ENCODE measurements at regions not wholly inside any gene's neighbourhood (a gene's known extent, or its start where the extent isn't known, plus 50 kb on each side); places are given as distances from the start of the nearest gene placed in this dataset.

DNA sequence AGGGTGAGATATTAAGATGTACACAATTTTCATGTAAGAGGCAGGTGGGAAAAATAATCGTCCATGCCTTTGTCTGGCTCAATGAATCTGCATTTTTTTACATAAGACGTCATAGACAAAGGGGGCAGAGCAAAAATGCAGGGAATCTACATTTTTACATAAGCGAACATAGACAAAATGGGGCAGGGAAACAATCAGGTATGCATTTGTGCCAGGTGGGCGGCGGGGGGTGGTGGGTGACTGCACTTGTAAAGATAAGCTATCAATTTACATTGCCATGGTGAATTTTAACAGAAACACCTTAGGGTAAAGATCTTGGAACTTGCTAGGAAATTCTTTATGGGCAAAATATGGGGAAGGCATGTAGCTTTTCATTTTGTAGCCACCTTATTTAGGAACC lies 96.3 kb upstream of the CES5A start:
- DNase-seq (no peak), ATAC-seq (no peak)
- intact Hi-C loops (cut with micrococcal nuclease) = no loop called here

DNA sequence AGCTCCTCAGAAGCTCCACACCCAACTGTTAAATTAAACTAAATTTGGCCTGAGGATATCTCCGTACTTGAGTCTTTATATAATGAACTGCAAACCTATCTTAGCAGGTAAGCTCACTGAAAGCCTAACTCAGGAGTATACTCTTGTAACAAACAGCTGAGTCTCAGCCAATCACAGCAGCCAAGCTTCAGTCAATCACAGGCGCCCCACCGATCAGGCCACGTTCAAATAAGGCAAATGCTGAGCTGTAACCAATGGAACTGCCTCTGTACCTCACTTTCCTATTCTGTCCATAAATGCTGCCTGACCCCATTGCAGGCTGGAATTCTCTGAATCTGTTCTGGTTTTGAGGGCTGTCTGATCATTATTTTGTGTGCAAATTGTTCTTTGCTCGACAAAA lies 93.0 kb upstream of the CES5A start:
- intact Hi-C loops (cut with micrococcal nuclease) = no loop called here
- no peak for DNase-seq
- peak; percentile 37 for ATAC-seq

DNA sequence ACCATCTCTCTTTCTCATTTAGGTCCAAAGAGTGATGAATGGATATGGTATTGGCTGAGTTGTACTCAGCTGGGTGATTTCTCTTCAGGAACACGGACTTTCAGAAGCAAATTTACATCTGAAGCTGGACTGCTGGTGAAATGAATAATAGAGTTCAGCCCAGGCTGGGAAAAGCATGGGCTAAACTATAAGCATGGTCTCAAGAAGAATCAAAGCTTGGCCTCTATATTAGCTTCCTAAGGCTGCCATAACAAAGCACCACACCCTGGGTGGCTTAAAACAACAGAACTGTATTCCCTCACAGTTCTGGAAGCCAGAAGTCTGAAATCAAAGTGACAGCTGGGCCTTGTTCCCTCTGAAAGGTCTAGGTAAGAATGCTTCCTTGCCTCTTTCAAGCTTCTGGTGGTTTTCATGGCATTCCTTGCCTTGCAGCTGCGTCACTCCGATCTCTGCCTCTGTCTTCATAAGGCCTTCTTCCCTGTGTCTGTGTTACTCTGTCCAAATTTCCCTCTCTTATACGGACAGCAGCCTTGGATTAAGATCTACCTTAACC lies 89.8 kb upstream of the CES5A start:
- intact Hi-C loops (cut with micrococcal nuclease) = no loop called here
- DNase-seq (no peak), ATAC-seq (no peak)

DNA sequence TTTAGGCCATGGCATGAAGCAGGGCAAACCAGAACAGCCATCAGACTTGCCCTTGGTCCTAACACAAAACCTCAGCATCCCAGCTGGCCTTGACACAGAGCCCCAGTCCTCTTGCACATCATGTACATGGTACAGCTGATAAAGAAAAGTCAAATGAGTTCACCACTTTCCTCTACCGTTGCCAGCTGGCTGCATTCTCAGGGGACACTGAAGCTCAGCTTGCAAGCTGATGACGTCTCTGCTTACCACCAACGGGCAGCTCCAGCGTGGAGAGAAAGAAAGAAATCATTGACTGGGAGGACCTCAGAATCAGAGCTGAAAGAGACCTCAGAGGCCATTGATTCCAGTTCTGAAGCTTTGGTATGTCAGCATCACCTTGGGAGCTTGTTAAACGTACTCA lies 80.7 kb upstream of the CES5A start:
- peak; percentile 98 for ATAC-seq
- peak; percentile 84 for DNase-seq

GRCh38 chr16:55955424-55955823 lies 80.3 kb upstream of the CES5A start:
- intact Hi-C loops (cut with micrococcal nuclease) = no loop called here
- ATAC-seq = peak; percentile 13
- no peak for DNase-seq

More for the DNA sequence above, 80.7 kb upstream of the CES5A start:
- intact Hi-C loops (cut with micrococcal nuclease) = no loop called here

DNA sequence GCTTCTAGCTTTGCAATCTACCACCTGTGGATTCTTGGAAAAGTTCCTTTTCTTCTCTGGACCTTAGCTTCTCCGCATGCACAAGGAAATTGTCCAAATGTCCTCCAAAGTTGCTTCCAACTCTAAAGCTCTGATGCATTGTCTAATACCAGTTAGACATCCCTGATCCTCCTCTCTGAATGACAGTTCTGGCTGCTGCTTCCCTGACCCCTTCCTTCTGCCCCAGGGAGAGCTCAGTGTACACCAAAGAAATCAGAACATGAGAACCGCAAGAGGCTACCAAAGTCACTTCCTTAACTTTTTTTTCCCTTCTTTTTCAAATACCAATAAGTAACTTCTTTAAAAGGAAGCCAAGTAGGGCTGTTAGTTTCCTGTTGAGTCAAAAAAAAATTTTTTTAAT lies 79.7 kb upstream of the CES5A start:
- intact Hi-C loops (cut with micrococcal nuclease) = no loop called here
- peak; percentile 45 for ATAC-seq
- DNase-seq = no peak

DNA sequence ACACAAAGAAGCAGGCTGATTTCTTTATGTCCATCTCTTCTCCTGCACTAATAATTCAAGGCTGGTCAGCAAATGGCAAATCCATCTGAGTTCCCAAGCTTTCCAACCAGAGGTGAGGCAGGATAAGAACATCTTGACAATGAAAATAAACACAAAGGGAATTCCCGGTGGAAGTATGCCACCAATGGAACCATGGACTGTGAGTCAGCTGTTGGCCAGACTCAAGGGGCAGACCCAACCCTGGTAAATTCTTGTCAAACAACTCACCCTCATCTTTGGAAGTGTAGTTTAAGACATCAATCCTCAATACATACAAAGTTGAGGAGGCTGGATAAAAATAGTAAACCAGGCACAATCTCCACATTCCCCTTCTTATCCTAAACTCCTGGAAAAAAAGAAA lies 74.3 kb upstream of the CES5A start:
- no peak for ATAC-seq
- DNase-seq = no peak
- intact Hi-C loops (cut with micrococcal nuclease) = no loop called here

DNA sequence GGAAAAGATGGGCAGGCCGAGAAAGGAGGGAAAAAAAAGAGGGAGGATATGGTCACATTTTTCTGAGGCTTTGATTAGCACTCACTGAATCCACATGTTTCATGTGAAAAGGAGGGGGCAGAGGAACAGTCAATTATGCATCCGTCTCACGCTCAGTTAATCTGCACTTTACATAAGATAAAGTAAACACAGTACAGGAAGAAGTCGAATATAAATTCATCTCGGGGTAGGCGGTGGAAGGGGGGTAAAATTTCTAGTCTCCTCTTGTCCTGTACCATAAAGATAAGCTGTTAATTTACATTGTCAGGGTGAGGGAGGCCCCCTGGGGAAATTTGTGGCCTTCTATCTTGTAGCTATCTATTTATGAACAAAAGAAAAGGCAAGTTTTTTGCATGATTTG lies 73.1 kb upstream of the CES5A start:
- intact Hi-C loops (cut with micrococcal nuclease) = no loop called here
- ATAC-seq = no peak
- no peak for DNase-seq

- ATAC-seq = no peak
- intact Hi-C loops (cut with micrococcal nuclease) = loop anchor here (2.0 kb wide), 1 partner anchor 371 kb away; no protein-coding TSS in a partner anchor
- DNase-seq = no peak
Observed at GRCh38 chr16:55947366-55947765, 72.2 kb upstream of the CES5A start.

DNA sequence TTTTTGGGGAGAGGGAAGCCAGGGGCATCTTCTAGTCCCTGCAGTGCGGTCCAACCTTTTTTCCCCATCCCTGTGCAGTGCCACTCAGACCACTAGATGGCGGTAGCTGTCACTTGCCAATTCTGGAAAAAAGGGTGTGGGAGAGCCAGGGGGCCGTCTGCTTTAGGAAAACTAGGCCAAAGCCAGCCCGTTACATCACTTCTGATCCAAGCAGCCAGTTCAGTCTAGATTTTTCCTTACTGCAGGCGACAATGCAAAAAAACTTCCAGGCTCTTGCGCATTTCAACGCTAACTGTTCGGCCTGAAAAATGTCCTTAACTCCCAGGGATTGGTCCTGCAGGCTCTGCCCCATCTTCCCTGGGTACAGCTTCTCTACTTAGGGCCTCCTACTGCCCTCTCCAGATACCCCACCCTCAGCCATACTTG lies 69.2 kb upstream of the CES5A start:
- ATAC-seq (peak; percentile 95), DNase-seq (peak; percentile 70)
- intact Hi-C loops (cut with micrococcal nuclease) = no loop called here

DNA sequence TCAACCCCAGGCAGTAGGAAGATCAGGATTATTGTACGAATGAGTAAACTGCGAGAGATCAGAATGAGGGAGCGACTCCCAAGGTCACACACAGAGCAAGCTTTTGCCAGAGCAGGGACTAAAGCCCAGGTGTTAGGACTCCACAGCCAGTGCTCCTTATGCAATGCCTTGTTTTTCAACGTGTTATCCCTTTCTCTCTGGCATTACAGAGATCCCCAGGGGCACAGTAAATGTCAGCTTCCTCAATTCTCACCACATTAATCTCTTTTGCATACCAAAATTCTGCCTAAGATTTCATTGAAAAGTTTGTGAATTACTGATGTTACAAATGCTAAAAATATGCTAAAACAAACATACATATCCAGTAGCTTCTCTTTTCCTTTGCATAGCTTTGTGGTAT lies 68.1 kb upstream of the CES5A start:
- ATAC-seq (peak; percentile 74), DNase-seq (no peak)
- intact Hi-C loops (cut with micrococcal nuclease) = no loop called here

- DNase-seq (no peak), ATAC-seq (no peak)
- intact Hi-C loops (cut with micrococcal nuclease) = no loop called here
Observed at GRCh38 chr16:55942821-55943220, 67.6 kb upstream of the CES5A start.

GRCh38 chr16:55941552-55941951 lies 66.4 kb upstream of the CES5A start:
- DNase-seq = no peak
- intact Hi-C loops (cut with micrococcal nuclease) = no loop called here
- no peak for ATAC-seq

GRCh38 chr16:55938126-55938525 lies 63.0 kb upstream of the CES5A start:
- DNase-seq = no peak
- ATAC-seq = no peak
- intact Hi-C loops (cut with micrococcal nuclease) = no loop called here

DNA sequence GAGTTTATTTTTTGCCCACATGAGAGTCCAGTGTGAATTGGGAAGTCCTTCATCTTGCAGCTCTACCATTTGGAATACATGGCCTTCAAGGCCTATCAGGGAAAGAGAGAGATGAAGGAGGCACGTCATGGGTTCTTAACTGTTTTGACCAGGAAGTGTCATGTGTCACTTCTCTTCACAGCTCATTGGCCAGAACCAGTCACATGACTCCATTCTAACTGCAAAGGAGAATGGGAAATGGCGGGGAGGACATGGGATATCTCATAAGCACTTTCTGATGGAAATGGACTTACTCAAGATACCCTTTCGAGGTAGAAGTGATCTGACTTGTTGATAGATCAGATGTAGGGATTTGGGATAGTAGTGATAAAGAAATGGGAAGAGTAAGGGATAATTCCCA lies 57.9 kb upstream of the CES5A start:
- no peak for ATAC-seq
- DNase-seq = no peak
- intact Hi-C loops (cut with micrococcal nuclease) = no loop called here

DNA sequence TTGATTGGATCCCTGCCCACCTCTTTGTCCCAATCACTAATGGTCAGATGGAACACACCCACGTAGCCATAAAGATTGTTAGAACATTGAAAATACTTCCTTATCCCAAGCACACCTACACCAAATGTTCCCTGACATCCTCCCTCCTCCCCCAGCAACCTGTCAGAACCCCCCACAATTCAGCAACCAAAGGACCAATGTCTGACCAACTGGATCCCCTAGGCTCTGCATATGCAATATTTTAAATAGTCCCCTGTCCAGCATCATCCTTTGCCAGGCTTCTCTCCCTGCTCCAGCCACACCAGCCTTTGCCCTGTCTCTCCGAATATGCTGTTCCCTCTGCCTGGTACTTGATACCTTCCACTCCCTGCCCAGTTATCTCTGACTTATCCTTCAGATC lies 54.9 kb upstream of the CES5A start:
- intact Hi-C loops (cut with micrococcal nuclease) = no loop called here
- ATAC-seq = no peak

DNA sequence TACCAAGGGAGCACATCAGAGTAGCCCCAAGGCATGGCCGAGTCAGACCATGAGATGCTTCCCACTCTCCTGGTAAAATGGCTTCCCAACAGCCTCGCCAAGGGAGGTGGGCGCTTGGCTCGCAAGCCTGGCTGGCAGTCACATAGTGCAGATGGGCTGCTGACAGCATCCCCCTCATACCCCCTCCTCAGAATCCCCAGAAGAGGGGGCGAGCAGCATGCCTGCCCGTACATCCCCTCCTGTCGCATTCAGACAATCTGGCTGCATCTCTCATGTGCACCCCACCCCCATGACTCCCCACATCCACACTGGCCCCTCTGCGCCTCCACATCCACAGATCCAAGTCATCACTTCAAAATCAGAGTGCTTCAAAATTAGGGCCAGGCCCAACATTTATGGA lies 54.0 kb upstream of the CES5A start:
- DNase-seq (no peak), ATAC-seq (no peak)
- intact Hi-C loops (cut with micrococcal nuclease) = no loop called here

More for the DNA sequence above, 54.9 kb upstream of the CES5A start:
- DNase-seq = no peak

DNA sequence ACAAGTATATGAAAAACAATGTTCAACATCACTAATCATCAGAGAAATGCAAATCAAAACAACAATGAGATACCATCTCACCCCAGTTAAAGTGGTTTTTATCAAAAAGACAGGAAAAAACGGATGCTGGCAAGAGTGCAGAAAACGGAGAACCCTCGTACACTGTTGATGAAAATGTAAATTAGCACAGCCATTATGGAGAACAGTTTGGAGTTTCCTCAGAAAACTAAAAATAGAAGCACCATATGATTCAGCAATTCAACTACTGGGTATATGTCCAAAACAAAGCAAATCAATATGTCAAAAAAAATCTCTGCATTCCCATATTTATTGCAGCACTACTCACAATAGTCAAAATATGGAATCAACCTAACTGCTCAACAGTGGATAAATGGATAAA lies 50.1 kb upstream of the CES5A start:
- intact Hi-C loops (cut with micrococcal nuclease) = no loop called here
- ATAC-seq (no peak), DNase-seq (no peak)

Data from left ventricle myocardium superior (tissue), 1 donor.